NCI-H526 (cell line): ENCODE measurements at regions not wholly inside any gene's neighbourhood (a gene's known extent, or its start where the extent isn't known, plus 50 kb on each side); places are given as distances from the start of the nearest gene placed in this dataset.

ENCODE experiments used
- DNase-seq, 2 experiments: peaks; one replicate each; lab custom pipeline; 2025; lab: John Stamatoyannopoulos, UW

DNA sequence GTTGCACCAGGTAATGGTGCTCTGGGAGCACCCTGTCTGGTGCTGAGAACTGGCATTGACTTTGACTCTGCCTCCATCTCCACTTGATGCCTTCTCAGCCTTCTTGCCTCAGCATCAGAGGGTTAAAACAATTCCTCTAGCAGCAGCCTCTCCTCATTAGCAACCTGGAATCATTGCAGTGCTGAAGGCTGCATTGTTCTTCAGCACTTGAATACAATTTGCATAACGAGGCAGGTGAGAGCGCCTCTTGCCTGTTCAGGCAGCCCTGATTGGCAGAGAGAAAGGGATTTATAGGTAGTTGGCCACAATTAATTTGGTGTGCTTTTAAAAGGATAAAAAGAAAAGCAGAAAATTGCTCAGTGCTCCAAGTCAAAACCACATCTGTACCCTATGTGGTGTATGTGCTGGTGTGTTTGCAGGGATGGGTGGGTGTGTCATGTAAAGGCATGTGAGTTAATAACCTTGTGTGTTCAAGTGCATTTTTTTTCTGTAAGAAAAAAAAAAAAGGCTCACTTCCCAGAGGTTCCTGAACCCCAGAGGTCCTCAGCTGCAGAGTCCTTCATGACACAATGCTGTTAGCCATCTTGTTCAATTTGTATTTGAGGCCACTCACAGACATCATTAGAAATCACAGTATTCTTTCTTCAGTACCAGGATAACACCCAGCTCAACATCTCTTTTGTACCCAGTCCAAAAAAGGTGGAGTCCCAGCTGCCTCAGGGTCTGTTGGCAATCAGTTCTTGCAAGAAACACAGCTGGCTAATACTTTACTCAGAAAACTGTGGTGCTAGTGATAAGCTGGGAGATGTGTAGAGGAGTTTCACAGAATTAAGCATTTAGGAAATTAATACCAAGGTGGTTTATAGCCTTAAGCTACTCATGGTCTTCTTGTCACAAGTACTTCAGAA lies 385.6 kb downstream of the GRIN2B start:
- DNase-seq = peak; percentile 92 to 93

DNA sequence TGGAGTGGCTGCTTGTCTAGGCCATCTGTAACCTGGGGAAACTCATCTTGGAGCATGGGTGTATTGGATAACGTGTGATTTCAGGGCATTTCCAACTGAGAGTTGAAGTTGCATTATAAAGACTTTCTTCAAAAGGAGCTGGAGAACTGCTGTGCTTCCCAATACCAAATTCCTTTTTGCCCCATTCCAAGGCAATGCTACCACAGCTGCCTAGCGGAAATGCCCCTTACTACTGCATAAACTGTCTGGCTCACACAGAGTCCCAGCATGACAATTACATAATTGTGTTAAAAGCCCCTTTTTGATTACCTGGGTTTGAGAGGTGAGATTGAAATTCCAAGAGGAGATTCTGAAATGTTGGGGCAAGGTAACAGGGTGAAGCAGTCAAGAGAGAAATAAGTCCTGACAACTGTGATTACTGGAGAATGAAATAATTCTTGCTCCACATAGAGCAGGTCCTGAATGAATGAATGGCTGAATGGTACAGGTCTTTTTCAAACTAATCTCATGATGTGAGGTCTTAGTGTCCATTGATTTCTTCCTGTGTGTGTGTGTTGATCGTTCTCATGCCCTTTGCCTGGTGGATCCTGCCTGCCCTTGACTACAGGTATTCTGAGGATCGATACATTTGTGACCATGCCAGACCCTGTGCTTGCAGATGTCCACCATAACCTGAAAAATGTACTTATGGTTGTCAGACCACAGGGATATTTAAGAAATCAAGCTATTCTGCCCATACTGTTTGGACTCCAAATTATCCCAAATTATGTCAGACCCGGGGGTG lies 386.5 kb downstream of the GRIN2B start:
- no peak for DNase-seq

DNA sequence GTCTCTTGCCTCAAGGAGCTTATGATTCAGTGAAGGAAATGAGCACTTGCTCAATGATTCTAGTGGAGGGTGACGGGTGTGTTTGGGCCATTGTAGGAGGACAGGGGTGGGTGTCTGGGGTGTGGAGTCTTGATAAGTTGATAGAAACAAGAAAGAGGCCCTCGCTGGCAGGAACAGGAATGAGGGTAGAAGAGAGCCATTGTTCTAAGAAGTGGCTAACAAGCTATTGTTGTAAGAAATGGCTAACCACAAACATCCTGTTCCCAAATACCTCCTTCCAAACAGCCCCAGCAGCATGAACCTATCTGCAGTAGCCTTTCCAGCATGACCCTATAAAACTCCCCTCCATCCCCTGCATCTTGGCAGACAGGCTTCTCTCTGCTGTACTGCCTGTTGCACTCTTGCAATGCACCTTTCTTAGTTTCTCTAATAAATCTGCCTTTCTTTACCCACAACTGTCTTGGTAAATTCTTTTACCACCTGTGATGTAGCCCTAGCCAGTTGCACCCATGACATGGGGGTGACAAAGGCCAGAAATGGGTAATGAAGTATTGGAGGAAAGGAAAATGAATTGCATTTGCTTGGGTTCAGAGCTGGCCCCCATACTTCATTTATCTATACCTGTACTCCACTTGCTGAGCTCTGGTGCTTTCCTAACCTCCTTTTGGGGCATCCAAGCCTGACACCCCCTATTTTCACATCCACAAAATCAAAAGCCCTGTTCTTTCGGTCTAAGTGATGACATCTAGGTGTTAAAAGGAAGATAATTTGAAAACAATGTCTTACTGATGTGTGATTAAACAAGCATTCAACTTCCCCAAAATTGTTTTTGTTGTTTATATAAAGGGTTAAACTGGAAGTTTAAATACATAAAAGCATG lies 389.1 kb downstream of the GRIN2B start:
- no peak for DNase-seq

DNA sequence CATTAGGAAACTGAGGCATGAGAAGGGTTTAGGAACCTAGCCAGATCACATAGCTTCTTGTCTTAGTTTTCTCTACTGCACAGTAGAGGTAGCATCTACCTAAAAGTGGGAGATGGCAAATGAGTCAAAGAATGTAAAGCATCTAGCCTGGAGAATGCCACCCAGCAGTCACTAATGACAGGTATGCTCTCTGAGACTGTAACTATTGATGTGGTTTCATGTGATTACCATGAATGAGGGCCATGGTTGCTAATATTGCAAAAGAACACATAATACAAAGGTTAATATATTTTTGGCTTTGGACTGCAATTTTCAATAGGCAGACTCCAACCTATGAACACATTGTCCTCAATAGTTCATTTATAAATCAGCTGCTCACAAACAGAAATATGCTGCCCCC lies 389.9 kb downstream of the GRIN2B start:
- DNase-seq = no peak

DNA sequence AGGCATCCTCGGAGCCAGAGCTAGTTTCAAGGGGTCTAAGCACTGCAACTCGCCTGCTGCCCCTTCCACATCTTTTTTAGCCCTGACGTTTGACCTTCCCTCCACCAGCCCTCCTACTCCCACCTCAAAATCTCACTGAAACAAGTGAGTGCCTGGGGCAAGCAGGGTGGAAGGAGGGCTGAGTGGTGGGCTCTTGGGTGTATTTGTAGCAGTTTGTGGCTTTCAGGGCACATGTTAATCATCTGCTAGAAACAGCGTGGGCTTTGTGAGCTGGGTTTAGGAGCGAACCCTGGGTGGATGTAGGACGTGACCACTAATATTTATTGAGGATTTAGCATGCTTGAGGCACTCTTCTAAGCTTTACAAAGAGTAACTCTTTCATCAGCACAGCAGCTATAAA lies 390.3 kb downstream of the GRIN2B start:
- DNase-seq = no peak

DNA sequence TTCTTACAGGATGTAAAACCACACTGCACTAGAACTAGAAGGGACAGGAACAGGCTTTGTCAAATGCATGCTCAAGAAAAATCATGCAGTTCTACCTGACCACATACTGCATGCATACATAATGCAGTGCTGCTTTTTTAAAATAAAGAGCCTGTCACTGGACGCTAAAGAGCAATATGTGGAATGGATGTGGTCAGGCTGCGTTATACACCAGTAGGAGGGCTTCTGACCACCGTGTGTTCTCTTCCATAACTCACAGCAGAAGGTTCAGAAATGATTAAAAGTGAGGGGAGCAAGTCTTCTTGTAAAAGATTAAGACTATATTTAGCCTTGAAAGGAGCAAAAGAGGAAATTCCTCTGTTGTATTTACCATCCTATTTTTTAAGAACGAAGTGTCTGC lies 392.0 kb downstream of the EMP1 start:
- DNase-seq = no peak

DNA sequence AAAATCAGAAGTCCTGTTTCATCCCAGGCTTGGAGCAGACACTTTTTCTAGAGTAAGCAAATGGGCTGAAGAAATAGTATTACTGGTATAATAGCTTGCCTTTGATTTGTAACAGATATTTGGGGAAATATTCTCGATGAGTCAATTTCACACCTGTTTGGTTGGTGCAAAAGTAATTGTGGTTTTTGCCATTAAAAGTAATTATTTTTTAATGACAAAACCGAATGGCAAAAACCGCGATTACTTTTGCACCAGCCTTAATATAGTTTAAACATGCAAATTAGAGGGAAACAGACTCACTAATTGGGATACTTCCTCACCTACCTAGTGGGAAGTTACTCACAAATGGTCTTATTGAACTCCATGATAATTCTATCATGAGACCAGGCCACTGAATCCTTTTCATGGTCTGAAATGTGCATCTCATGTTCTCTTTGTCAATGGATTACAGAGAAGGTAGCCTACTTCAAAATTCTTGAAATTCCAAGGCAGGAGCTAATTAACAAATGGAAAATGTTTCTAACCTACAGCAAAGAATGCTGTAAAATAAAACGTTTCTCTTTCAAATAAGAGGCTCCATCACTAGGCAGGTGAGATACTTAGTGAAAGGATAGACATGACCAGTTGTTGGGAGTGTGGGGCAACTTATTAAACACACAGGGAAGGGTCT lies 391.3 kb downstream of the EMP1 start:
- DNase-seq = no peak

DNA sequence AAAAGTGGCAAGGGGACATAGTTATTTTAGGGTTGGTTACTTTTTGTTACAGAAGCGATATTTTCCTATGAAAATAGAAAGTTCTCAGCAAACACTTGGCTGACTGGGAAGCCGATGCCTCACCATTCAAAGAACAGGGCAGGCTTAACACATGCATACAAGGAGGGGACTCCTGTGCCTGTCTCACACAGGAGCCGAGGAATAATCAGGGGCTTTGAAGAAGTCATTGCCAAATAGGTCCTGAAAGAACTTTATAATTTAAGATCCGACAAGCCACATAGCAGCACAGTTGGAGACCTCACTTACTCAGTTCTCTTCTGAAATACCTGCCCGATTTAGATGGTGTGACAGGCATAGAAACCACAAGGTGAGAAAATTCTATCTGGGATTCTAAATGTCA lies 389.8 kb downstream of the EMP1 start:
- no peak for DNase-seq

DNA sequence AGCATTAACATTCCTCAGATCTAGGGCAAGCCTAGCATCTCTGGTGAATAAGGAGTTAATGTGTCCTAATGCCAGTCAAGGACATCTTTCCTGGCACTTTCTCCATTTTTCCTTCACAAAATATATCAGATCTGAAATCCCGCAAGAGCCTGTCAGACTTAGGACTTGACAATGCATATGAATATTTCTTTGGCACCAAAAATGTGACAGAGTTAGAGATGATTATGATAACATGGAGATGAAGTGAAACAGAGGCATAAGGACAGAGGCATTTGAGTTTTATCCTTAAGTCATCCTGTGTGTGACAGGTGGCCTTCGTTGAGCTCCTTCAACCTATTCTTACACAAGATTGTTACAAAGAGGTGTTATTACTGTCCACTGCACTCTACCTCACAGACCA lies 388.0 kb downstream of the EMP1 start:
- no peak for DNase-seq

DNA sequence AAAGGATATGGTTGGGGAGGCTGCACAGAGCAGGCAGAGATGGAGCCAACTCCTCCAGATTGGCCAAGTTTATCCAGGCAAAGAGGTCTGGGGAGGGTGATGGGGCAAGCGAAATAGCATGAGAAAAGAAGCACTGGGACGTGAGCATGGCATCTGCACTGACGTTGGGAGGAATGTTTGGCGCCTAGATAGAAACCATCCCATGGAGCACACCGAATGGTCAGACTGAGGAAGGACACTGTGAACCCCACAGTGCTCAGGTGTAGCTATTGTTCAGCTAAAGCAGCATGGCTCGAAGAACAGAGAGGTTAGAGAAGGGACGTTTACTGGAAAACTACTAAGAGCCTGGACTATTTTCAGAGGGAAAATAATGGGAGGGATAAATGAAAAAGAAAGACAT lies 387.1 kb downstream of the EMP1 start:
- no peak for DNase-seq

DNA sequence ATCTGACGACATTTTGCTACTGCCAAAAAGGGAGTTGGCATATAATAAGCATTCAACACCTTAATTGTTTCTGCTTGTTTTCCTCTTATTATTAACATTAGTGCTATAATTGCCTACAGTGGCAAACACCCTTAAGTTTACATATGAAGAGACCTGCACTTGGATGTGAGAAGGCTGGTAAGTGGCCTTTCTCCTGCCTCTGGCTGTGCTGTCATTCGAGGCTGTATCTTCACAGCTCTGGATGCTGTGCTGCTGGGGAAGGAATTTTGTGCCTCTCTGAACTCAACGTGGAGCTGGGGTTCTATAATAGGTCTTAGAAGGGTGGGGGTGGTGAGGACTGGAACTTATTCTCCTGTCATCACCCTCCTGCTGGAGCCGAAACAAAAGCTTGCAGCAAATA lies 385.9 kb downstream of the EMP1 start:
- no peak for DNase-seq

DNA sequence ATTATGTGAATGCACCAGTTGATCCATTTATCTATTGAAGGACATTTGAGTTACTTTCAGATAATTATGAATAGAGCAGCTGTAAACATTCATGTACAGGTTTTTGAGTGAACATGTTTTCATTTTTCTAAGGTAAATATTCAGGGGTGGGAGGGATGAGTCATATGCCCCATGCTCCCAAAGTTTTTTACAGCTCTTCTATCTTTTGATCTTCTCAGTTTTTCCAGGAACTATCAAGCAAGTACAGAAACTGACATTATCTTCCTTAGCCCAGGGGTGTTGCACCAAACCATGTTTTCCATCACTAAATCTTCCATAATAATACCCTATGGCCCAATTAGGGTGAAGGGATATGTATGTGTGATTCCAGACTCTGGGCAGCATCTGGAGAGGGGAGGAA lies 384.5 kb downstream of the EMP1 start:
- no peak for DNase-seq

DNA sequence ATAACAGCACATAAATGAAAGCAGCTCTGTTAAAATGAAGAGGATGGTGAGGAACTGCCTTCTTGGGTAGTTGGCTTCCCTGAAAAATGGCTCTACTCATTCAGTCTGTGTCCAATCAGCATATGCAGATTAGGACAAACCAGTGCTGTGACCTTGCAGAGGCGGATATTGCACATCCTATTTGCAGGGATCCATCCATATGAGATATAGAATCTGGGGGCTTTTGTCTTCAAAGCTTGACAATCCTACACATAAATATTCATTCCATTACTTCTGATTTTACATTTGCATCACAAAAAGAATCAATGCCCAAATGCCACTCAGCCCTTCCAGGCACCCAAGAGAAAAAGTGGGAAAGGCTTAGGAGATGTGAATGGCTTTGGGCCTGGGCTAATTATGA lies 383.7 kb downstream of the EMP1 start:
- no peak for DNase-seq

DNA sequence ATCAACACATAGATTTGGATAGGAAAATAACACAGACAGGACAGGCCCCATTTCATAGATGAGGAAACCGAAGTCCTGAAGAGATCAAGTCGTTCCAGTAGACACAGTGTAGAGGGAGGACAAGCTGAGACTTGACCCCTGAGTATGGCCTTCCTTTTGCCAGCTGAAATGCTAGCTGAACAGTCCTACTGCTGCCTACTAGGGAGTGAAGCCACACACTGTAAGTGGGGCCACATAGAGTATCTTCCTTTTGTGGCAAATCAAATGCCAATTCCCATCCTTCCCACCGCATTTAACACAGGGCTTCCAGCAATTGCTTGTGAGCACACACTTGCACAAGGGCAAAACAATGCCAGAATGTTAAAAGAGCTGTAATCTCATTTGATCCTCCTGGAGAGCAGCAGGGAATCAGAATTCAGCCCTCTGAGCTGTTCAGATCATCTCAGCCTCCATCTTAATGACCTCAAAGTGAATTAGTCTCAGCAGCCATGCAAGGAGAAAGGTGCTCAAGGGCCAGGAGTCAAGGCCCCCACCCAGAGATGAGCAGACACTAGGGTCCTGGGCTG lies 380.5 kb downstream of the EMP1 start:
- no peak for DNase-seq

DNA sequence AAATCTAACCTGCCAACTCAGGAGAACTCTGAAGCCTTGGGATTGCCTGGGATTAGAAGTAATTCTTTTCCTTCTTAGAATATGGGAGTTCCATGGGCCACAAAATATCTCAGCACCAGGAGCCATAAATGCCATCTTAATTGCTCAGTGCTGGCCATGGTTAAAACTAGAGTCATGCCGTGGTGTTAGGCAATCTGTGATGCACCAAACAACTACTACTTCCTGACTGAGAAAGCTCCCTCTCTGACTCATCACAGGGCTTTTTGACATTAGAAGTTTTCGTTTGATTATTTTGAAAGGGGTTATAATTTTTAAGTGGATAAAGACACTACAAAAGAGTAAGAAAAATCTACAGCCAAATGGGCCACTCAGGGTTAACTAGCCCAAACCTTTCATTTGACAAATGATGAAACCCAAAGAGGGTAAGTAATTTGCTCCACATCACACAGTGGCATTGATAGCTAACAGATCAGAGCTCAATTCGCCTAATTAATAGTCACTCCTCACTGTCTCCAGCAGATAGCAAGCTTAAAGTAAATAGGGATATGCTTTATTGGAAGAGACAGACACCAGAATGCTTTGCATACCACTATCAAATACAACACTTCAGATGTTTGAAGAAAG lies 377.3 kb downstream of the EMP1 start:
- DNase-seq = peak; percentile 2 to 17

DNA sequence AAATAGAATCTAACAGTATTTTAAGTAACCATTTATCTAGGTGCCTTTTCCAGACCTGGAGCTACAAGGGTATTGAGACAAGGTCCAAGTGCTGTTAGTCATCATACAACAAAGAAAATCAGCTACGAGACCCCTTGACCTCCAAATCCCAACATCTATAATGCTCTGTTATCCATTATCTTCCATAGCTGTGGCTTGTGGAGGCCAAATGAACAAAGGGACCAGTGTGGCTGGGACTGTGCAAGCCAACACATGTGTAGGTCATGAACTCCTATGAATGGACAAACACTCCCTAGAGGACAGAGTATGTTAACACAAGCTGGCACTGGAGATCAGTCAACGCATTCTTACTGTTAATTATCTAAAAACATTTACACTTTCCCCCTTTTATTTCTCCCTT lies 374.5 kb downstream of the EMP1 start:
- no peak for DNase-seq

DNA sequence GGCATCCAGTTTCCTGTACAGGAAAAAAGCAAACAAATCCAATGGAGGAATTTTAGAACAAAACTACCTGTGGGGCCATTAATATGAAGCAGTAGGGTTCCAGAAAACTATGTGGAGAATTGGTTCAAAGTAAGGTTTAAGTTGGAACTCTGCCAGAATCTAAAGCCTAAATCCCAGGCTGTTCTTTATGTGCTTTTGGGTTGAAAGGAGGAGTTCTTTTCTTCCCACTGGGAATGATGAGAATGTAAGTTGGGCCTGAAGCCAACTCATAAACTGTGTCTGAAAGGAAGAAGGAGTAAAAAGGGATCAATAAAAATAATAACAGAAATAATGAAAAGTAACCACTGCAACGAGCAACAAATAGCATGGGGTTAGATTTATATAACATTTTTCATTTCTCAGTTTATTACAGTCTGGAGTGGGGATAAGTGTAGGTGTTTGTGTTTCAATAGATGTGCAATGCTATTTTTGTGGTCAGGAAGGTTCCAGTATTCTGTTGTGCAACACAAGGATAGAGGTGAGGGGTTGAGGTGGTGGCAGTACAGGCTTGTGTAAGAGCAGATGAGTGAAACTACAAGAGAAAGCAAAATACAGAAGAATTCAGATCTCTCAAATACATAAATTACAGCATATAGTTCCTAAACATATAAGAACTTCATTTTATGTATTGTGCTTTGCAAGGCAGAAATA lies 373.6 kb downstream of the EMP1 start:
- DNase-seq = no peak

DNA sequence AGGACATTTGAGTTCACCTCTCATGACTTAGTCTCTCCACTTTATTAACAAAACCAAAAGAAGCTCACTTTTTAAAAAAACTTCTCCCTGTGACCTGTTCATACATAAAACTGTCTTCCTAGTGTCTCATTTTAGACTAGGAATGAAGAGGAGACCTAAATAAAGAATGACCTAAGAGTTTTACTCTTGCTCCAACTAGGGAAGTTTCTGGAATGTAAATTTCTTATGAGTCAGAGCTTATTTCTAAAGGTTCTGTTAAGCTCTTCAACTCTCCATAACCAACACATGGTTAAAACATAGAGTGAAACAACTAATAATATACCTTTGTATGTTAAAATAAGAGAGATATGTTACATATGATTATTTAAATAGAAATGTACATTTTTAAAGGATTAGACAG lies 369.8 kb downstream of the EMP1 start:
- no peak for DNase-seq

DNA sequence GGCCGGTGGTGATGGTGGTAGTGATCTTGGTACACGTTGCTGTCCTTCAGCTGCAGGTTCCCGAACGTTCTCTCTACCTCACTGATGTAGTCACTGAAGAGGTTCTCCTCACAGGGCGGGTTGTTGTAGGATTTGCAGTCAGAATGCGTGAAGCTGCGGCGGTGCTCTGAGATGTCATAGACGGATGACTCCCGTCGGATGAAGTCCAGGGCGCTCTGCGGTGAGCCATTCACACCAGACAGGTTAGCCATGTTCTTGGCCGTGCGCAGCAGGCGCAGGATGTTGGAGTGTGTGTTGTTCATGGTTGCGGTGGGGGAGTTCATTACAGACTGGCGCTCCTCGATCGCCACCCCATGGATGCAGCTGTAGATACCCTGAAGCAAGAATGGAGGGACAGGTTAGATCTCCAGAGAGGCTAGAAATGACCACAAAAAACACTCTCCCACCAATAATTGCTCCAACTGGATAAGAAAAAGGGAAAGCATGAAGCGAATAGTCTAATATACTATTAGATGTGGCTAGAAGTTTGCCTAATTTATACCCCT lies 367.8 kb downstream of the EMP1 start:
- no peak for DNase-seq

DNA sequence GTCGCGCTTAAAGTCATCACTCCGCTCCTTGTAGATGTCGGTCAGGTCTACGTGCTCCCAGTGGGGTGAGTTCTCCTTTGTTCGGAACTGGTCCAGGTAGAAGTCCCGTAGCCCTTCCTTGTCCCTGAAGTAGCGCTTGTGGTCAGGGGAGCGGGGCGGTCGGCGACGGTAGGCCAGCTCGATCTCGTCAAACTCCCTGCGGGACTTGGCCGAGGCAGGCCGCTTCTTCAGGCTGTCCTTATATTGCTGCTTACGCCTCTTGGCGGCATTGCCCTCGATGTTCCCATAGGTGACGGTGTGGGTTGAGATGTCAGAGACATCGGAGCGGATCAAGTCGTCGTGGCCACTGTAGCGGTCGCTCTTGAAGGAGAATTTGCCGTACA lies 367.2 kb downstream of the EMP1 start:
- DNase-seq = no peak
